SU-DHL-6 (cell line): ENCODE measurements at regions not wholly inside any gene's neighbourhood (a gene's known extent, or its start where the extent isn't known, plus 50 kb on each side); places are given as distances from the start of the nearest gene placed in this dataset.
"Not testable (repeated sequence)": the region's sequence is repeated elsewhere in the genome, so short reads cannot be mapped to it uniquely, and the experiment has no call there.

Source experiments
- H2AFZ ChIP-seq: fragments of 200-600 bp; sonication (generic); 2 replicates; pipeline ENCODE4 v1.6.1; 2014; ENCODE audit warnings: low read depth, mild to moderate bottlenecking, moderate library complexity, mixed read lengths, antibody characterized with exemption, low read length; ENCODE audit not compliant: severe bottlenecking
- H3F3A ChIP-seq: fragments of 200-600 bp; shearing (Covaris generic); 2 replicates; pipeline ENCODE4 v1.6.0; 2016; ENCODE audit warnings: antibody characterized with exemption, mild to moderate bottlenecking; ENCODE audit not compliant: insufficient read depth
- H3K27ac ChIP-seq: fragments of 200-600 bp; sonication (generic); 2 replicates; pipeline ENCODE4 v1.5.1; 2016; ENCODE audit warnings: low read depth, mild to moderate bottlenecking, low read length, moderate library complexity, mixed read lengths
- H3K27me3 ChIP-seq: fragments of 200-600 bp; sonication (generic), shearing (Covaris generic); 2 replicates; pipeline ENCODE4 v1.6.0; 2014; ENCODE audit warnings: mild to moderate bottlenecking, low read length
- H3K36me3 ChIP-seq: fragments of 200-600 bp; sonication (generic); 2 replicates; pipeline ENCODE4 v1.6.1; 2014; ENCODE audit warnings: mild to moderate bottlenecking, low read length, mixed read lengths
- H3K4me2 ChIP-seq: fragments of 300-600, 200-600 bp; shearing (Covaris generic), sonication (generic); 2 replicates; pipeline ENCODE4 v1.6.0; 2014; ENCODE audit warnings: low read length, low read depth, mild to moderate bottlenecking; ENCODE audit not compliant: poor library complexity, severe bottlenecking
- H3K4me3 ChIP-seq: fragments of 200-600 bp; sonication (generic); 2 replicates; pipeline ENCODE4 v1.5.1; 2014; ENCODE audit warnings: antibody characterized with exemption, low read length, mild to moderate bottlenecking, mixed read lengths; ENCODE audit not compliant: insufficient read depth, poor library complexity, severe bottlenecking
- H3K79me2 ChIP-seq: fragments of 200-600 bp; sonication (generic); 2 replicates; pipeline ENCODE4 v1.6.1; 2014; ENCODE audit warnings: mild to moderate bottlenecking, low read length, moderate library complexity; ENCODE audit not compliant: insufficient read depth
- H3K9ac ChIP-seq: fragments of 200-600 bp; sonication (generic); 2 replicates; pipeline ENCODE4 v1.7.0; 2014; ENCODE audit warnings: mild to moderate bottlenecking, low read length
- H3K9me2 ChIP-seq: fragments of 200-600 bp; sonication (generic); replicated peaks from 2 replicates; pipeline ENCODE4 v1.6.1; 2014; ENCODE audit warnings: low read length; ENCODE audit not compliant: insufficient read depth
- H3K9me3 ChIP-seq: fragments of 200-600 bp; sonication (generic); 2 replicates; pipeline ENCODE4 v1.6.1; 2014; ENCODE audit warnings: low read length, mixed read lengths; ENCODE audit not compliant: insufficient read depth
- H4K20me1 ChIP-seq: fragments of 200-600 bp; sonication (generic); 2 replicates; pipeline ENCODE4 v1.6.1; 2014; ENCODE audit warnings: low read depth, mild to moderate bottlenecking, antibody characterized with exemption, low read length, moderate library complexity, mixed read lengths

DNA sequence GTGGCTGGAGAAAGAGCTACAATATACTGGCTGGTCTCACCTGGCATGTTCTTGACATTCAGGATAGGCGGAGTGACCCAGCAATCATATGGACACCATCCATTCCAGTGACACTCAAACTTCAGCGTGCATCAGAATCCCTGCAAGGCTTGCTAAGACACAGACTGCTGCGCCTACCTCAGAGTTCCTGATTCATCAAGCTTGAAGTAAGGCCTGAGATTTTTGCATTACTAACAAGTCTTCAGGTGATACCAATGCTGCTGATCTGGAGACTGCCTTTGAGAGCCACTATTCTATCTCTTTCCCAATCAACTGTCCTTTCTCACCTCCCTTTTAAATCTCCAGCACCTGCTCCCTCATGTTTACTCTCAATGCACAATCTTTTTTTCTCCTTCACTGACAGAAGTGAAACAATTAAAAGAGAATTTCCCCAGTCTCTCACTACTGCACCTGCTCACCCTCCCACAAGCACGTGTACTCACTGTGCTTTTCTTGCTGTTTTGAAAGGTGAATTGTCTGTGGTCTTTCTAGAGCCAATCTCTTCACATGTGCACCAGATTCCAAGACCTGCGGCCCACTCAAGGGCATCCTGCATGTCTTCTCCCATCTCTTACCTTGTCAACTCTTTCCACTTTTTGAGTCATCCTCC is 519.2 kb downstream of the TTLL7 start:
- H3K4me2 ChIP-seq, H2AFZ ChIP-seq, H3K9ac ChIP-seq, H3F3A ChIP-seq, H3K9me2 ChIP-seq, H3K9me3 ChIP-seq, H3K36me3 ChIP-seq, H3K4me3 ChIP-seq, H3K79me2 ChIP-seq, H3K27ac ChIP-seq, H3K27me3 ChIP-seq, H4K20me1 ChIP-seq: not testable (repeated sequence)

DNA sequence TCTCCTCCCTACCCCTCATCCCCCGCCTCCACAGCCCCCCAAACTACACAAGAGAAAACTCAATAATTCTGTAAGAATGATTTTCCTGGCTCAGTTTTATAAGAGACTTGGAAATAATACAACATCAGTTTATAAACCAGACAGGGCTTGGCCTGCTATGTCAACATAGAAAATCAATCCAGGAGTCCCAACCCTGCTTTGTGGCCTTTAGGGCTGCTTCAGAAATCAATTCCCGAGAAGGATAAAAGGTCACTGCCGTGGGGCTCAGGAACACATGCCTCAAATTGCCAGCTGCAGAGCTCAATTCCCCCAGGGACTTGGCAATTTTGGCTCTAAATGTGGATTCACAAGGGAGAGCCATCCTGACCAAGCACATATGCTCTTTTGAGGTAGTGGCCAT is 520.8 kb downstream of the TTLL7 start:
- not testable (repeated sequence) for H3K27me3 ChIP-seq, H3K4me2 ChIP-seq, H3K9me2 ChIP-seq, H3K4me3 ChIP-seq, H4K20me1 ChIP-seq, H3K9ac ChIP-seq, H3K9me3 ChIP-seq, H3F3A ChIP-seq, H3K79me2 ChIP-seq, H3K27ac ChIP-seq, H3K36me3 ChIP-seq, H2AFZ ChIP-seq

DNA sequence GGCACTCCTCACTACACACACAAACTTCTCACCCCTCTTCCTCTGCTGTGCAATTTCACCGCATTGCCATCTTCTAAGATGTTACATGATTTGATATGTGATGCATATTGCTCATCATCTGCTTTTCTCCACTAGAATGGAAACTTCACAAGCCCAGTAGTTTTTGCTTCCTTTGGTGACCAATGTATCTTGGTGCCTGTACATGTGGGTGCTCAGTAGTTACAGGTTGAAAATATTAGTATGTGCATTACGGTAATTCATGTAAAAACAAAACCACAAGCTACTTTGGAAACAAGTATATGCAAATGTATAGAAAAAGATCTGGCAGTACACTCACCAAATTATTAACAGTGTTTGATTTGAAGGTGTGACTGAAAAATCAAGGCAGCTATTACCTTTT is 522.4 kb downstream of the TTLL7 start:
- H3K9me2 ChIP-seq, H3K79me2 ChIP-seq, H3F3A ChIP-seq, H3K27ac ChIP-seq, H3K9me3 ChIP-seq, H3K27me3 ChIP-seq, H3K4me2 ChIP-seq, H3K36me3 ChIP-seq, H3K4me3 ChIP-seq, H4K20me1 ChIP-seq, H2AFZ ChIP-seq, H3K9ac ChIP-seq: not testable (repeated sequence)

DNA sequence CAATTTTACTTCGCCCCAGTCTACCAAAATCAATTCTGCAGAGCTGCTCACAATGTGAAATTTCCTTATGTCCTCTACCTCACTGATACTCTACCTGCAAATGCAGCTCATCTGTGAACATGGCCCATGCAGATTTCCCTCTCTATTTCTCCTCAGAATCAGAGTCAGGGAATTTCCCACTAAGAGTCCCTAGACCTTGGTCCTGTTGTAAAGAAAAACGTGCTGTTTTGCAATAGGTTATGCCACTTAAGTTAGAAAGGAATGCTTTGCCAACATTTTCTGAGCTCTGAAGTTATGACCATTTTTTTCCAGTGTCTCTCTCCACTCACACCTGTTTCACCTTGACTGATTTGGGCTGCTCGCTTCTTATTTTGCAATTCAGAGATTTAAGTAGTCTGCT is 524.0 kb downstream of the TTLL7 start:
- H3K27me3 ChIP-seq, H3K4me2 ChIP-seq, H3K4me3 ChIP-seq, H3K79me2 ChIP-seq, H4K20me1 ChIP-seq, H3K27ac ChIP-seq, H3K36me3 ChIP-seq, H3F3A ChIP-seq, H3K9ac ChIP-seq, H2AFZ ChIP-seq, H3K9me2 ChIP-seq, H3K9me3 ChIP-seq: not testable (repeated sequence)

DNA sequence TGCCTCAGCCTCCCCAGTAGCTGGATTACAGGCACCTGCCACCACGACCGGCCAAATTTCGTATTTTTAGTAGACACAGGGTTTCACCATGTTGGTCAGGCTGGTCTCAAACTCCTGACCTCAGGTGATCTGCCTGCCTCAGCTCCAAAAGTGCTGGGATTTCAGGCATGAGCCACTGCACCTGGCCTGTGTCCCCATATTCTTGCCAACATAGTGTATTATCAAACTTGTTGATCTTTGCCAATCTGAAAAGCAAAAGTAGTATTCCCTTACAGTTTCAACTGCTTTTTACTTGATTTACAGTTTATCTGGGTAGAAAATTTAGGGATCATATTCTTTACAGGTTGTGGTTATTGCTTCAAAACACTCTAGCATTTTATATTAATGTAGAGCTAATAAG is 524.9 kb downstream of the TTLL7 start:
- not testable (repeated sequence) for H3K4me2 ChIP-seq, H3K27ac ChIP-seq, H2AFZ ChIP-seq, H3K9me2 ChIP-seq, H3K27me3 ChIP-seq, H4K20me1 ChIP-seq, H3K4me3 ChIP-seq, H3F3A ChIP-seq, H3K79me2 ChIP-seq, H3K9ac ChIP-seq, H3K36me3 ChIP-seq, H3K9me3 ChIP-seq

DNA sequence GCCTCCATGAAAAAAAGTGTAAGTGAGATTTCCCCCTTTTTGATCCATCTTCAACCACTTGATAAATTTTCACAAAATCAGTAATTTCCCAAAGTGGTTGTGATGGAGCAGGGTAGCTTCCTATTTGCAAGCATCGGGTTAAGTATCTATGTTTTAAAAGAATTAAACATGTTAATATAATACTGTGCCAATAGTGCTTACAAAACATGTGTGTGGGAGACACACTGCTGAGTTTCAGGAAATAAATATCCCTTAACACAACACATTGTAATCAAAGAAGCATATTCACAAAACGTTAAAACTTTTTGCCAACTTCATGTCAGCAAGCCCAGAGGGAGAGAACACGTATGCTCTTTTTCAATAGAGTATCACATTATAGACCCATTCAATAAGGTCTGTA is 526.9 kb downstream of the TTLL7 start:
- not testable (repeated sequence) for H3K36me3 ChIP-seq

DNA sequence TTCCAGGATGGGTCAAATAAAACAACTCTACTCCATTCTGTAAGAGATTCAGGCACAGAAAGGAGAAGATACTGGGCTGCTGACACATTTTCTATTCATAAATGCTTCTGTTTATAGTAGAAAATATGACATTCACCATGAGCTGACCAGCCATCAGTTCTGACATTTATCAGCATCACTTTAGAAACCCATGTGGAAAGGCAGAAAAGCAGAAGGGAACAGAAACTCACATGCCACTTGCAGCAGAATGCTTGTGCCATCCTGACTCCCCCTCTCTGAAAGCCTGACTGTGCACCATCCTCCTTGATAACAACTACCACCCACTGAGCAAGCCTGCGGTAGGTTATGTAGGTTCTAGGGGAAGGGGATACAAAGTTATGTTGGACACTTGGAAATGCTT is 527.7 kb downstream of the TTLL7 start:
- not testable (repeated sequence) for H3K9ac ChIP-seq, H3K27me3 ChIP-seq, H4K20me1 ChIP-seq

More for the DNA sequence above, 526.9 kb downstream of the TTLL7 start:
- not testable (repeated sequence) for H2AFZ ChIP-seq, H3F3A ChIP-seq, H3K9me3 ChIP-seq, H3K9ac ChIP-seq, H3K27ac ChIP-seq, H3K4me2 ChIP-seq, H3K4me3 ChIP-seq, H3K9me2 ChIP-seq, H4K20me1 ChIP-seq, H3K27me3 ChIP-seq, H3K79me2 ChIP-seq

DNA sequence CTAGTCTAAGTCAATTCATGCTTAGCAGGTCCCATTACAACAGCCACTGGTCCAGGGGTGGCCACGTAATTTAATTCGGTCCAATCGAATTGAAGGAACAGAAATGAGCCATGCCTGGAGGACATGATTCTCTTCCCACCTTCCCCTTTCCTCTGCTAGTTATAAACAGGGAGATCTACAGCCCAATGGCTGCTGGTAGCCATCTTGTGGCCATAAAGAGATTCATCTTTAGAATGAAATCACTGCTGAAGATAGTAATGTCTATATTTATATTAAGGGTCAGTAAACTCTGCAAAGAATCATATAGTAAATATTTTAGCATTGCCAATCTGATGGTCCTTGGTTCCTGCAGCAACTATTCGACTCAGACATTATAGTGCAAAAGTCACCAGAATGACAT is 530.6 kb downstream of the TTLL7 start:
- H3K4me2 ChIP-seq, H4K20me1 ChIP-seq, H3K9me3 ChIP-seq, H3K27me3 ChIP-seq, H3K9me2 ChIP-seq, H3K36me3 ChIP-seq, H3K27ac ChIP-seq, H3K9ac ChIP-seq, H3K79me2 ChIP-seq, H3F3A ChIP-seq, H2AFZ ChIP-seq, H3K4me3 ChIP-seq: not testable (repeated sequence)

More for the DNA sequence above, 527.7 kb downstream of the TTLL7 start:
- H3K9me3 ChIP-seq, H3K4me3 ChIP-seq, H3K79me2 ChIP-seq, H3K27ac ChIP-seq, H2AFZ ChIP-seq, H3K36me3 ChIP-seq, H3F3A ChIP-seq, H3K4me2 ChIP-seq, H3K9me2 ChIP-seq: not testable (repeated sequence)
